Endothelial cell of umbilical vein (primary cell): ENCODE measurements at regions not wholly inside any gene's neighbourhood (a gene's known extent, or its start where the extent isn't known, plus 50 kb on each side); places are given as distances from the start of the nearest gene placed in this dataset.

Experiments
- BruUV-seq: library from RNA; stranded (reverse); fragments of 400-500 nt; replicated peaks from 2 replicates; lab custom pipeline; 2021; lab: Mats Ljungman, UMichigan
- CTCF ChIA-PET: fragments of 300-600, 350-600 bp; sonication (Branson Sonifier 250); formaldehyde crosslinking; loops from one replicate; lab custom pipeline; 2021; ENCODE audit warnings: antibody characterized with exemption, inconsistent platforms; lab: Charles Lee
- POLR2A ChIA-PET: fragments of 300-600, 350-600 bp; sonication (Branson Sonifier 250); formaldehyde crosslinking; loops from one replicate; lab custom pipeline; 2021; ENCODE audit warnings: antibody characterized with exemption, inconsistent platforms; lab: Charles Lee
- DNase-seq: peaks from one replicate; pipeline ENCODE4 v3.0.0-alpha.2; 2011; ENCODE audit warnings: low read depth, low spot score
- FAIRE-seq: peaks from 2 replicates; lab custom pipeline; 2011; peaks lifted over from hg19 to GRCh38; lab: Jason Lieb, UNC
- H2AFZ ChIP-seq: 2 replicates; pipeline ENCODE4 v1.6.0; 2012; ENCODE audit warnings: low read depth, low read length, control low read depth, inconsistent platforms
- H3K27ac ChIP-seq: 2 replicates; pipeline ENCODE4 v1.5.1; 2011; ENCODE audit warnings: low read depth, mild to moderate bottlenecking, control low read depth, low read length, moderate library complexity; ENCODE audit not compliant: insufficient read depth
- H3K27me3 ChIP-seq, 2 experiments: 2 replicates each; pipeline versions ENCODE4 v1.6.0 to v1.6.1; 2011; ENCODE audit warnings: low read length in 2 of 2, mixed read lengths in 1 of 2; ENCODE audit not compliant: control insufficient read depth in 2 of 2, insufficient read depth in 2 of 2
- H3K36me3 ChIP-seq, 2 experiments: 2 replicates in 1 of 2; 3 replicates in 1 of 2; pipeline ENCODE4 v1.5.1; 2011; ENCODE audit warnings: low read length in 2 of 2, mild to moderate bottlenecking in 1 of 2, moderate library complexity in 1 of 2; ENCODE audit not compliant: control insufficient read depth in 2 of 2, insufficient read depth in 2 of 2; ENCODE audit errors: extremely low read depth in 1 of 2
- H3K4me1 ChIP-seq: 3 replicates; pipeline ENCODE4 v1.5.1; 2011; ENCODE audit warnings: mild to moderate bottlenecking, low read length; ENCODE audit not compliant: control insufficient read depth, insufficient read depth; ENCODE audit errors: extremely low read depth
- H3K4me2 ChIP-seq: 2 replicates; pipeline ENCODE4 v1.6.1; 2011; ENCODE audit warnings: low read length, control low read depth, mixed read lengths; ENCODE audit not compliant: insufficient read depth
- H3K4me3 ChIP-seq, 3 experiments: fragments of 200-600 bp in 1 of 3; sonication (generic), shearing (Covaris generic) in 1 of 3; replicated peaks in 1 of 3; 2 replicates each; pipeline ENCODE4 v1.5.1; 2011 to 2016; ENCODE audit warnings: control low read depth in 3 of 3, low read length in 3 of 3, mild to moderate bottlenecking in 2 of 3, inconsistent platforms in 1 of 3, low read depth in 1 of 3, moderate library complexity in 1 of 3; ENCODE audit not compliant: insufficient read depth in 1 of 3
- H3K79me2 ChIP-seq: 2 replicates; pipeline ENCODE4 v1.6.0; 2012; ENCODE audit warnings: low read length, inconsistent platforms; ENCODE audit not compliant: control insufficient read depth, insufficient read depth
- H3K9ac ChIP-seq: replicated peaks from 2 replicates; pipeline ENCODE3; 2011; ENCODE audit warnings: low read length, control low read depth; ENCODE audit not compliant: insufficient read depth; ENCODE audit errors: extremely low read depth
- H3K9me1 ChIP-seq: replicated peaks from 3 replicates; pipeline ENCODE4 v1.6.0; 2011; ENCODE audit warnings: mild to moderate bottlenecking, low read length; ENCODE audit not compliant: control insufficient read depth, insufficient read depth; ENCODE audit errors: extremely low read depth
- H3K9me3 ChIP-seq: replicated peaks from 2 replicates; pipeline ENCODE4 v1.5.1; 2012; ENCODE audit warnings: low read length, inconsistent platforms; ENCODE audit not compliant: control insufficient read depth, insufficient read depth
- H4K20me1 ChIP-seq: replicated peaks from 2 replicates; pipeline ENCODE3; 2011; ENCODE audit warnings: mild to moderate bottlenecking, low read length; ENCODE audit not compliant: control insufficient read depth, insufficient read depth; ENCODE audit errors: extremely low read depth
- CTCF ChIP-seq, 2 donors: IDR thresholded peaks; 1 replicate in 1 of 2; 2 replicates in 1 of 2; pipeline ENCODE4 v1.5.1; 2011; ENCODE audit warnings: low read length in 2 of 2, mild to moderate bottlenecking in 2 of 2, moderate library complexity in 2 of 2, control low read depth in 1 of 2, inconsistent platforms in 1 of 2, low read depth in 1 of 2; ENCODE audit not compliant: insufficient read depth in 1 of 2; ENCODE audit errors: extremely low read depth in 1 of 2
- EZH2 ChIP-seq: IDR thresholded peaks from 2 replicates; pipeline ENCODE4 v1.6.1; 2012; ENCODE audit warnings: borderline replicate concordance, low read depth, mild to moderate bottlenecking, moderate library complexity, low read length, inconsistent platforms; ENCODE audit not compliant: severe bottlenecking
- FOS ChIP-seq: IDR thresholded peaks from 2 replicates; pipeline ENCODE4 v1.6.1; 2011; ENCODE audit warnings: mild to moderate bottlenecking, low read length, moderate library complexity, borderline replicate concordance; ENCODE audit not compliant: insufficient read depth
- GATA2 ChIP-seq: IDR thresholded peaks from 2 replicates; pipeline ENCODE4 v1.7.0; 2011; ENCODE audit warnings: low read depth, mild to moderate bottlenecking, moderate library complexity, mixed read lengths, low read length; ENCODE audit not compliant: insufficient read length, insufficient read depth
- JUN ChIP-seq: IDR thresholded peaks from 2 replicates; pipeline ENCODE4 v1.6.1; 2011; ENCODE audit warnings: borderline replicate concordance, low read depth; ENCODE audit not compliant: insufficient read length, insufficient read depth
- MAX ChIP-seq: IDR thresholded peaks from 2 replicates; pipeline ENCODE4 v1.6.1; 2011; ENCODE audit not compliant: insufficient read depth, insufficient read length
- MYC ChIP-seq: IDR thresholded peaks from one replicate; pipeline ENCODE4 v1.6.1; 2011; ENCODE audit warnings: mild to moderate bottlenecking, low read depth, low read length
- POLR2A ChIP-seq: IDR thresholded peaks from 2 replicates; pipeline ENCODE4 v1.6.1; 2012; ENCODE audit warnings: low read depth, mild to moderate bottlenecking, control low read depth, low read length
- POLR2AphosphoS5 ChIP-seq: IDR thresholded peaks from 2 replicates; pipeline ENCODE4 v1.6.1; 2012; ENCODE audit warnings: low read depth, mild to moderate bottlenecking, control low read depth, low read length, moderate library complexity; ENCODE audit not compliant: insufficient read depth
- dilution Hi-C: fragments of 300-500 bp; cut with MboI; formaldehyde crosslinking; loops from one replicate; pipeline ENCODE4 v1.15.0; 2019; ENCODE audit warnings: low sequenced_read_pairs; ENCODE audit not compliant: extremely low pct_ligation_motif_present
- intact Hi-C: fragments of 100-400 bp; cut with micrococcal nuclease; formaldehyde crosslinking; loops from one replicate; pipeline ENCODE4 v1.10.0; 2022

- Histone ChIP-seq H3K9ac (no peak overlapping the region), H3K79me2 (no peaks in the 10 kb centered on the region), H4K20me1 (no peaks in the 10 kb centered on the region), H2AFZ (no peak overlapping the region), H3K4me2 (no peak overlapping the region), H3K36me3 (no peaks in the 10 kb centered on the region), H3K9me3 (no peaks in the 10 kb centered on the region), H3K4me1 (no peaks in the 10 kb centered on the region), H3K27ac (no peak overlapping the region), H3K27me3 (no peaks in the 10 kb centered on the region), H3K9me1 (no peaks in the 10 kb centered on the region), H3K4me3 (no peak overlapping the region)
- no peak for FAIRE-seq
- no peak for DNase-seq
- ChIA-PET CTCF (interaction anchor here (0.9 kb wide), 1 partner anchor 47 kb away, joined by 3 read pairs; no protein-coding TSS in a partner anchor), POLR2A (no interaction called here)
- intact Hi-C loops = no loop called here
- TF ChIP-seq EZH2 (no peak), CTCF (IDR thresholded peaks at IDR 0.05; ENCODE audit: extremely low read depth in 1 of 2, insufficient read depth in 1 of 2, low read depth in 1 of 2, low read length in 2 of 2) (no peak), GATA2 (no peak), MAX (no peak), FOS (no peak), MYC (no peak), JUN (no peak), POLR2A (no peak), POLR2AphosphoS5 (no peak)
- dilution Hi-C loops = no loop called here
- no TSS peak for BruUV-seq
Observed at GRCh38 chr6:91572878-91573277, 986.0 kb upstream of the MAP3K7 start.
